Trophoblast cell (in vitro differentiated cells and primary cell): ENCODE measurements at regions not wholly inside any gene's neighbourhood (a gene's known extent, or its start where the extent isn't known, plus 50 kb on each side); places are given as distances from the start of the nearest gene placed in this dataset.
A peak's percentile ranks its signal among the peaks of the same experiment; 100 is the strongest.

ENCODE experiments used
- DNase-seq, 2 donors: peaks; one replicate each; pipeline ENCODE4 v3.0.0-alpha.2; 2016
- H2AFZ ChIP-seq: 2 replicates; pipeline ENCODE4 v1.6.1; 2013; ENCODE audit warnings: low read length, moderate library complexity, mild to moderate bottlenecking; ENCODE audit not compliant: insufficient read depth, poor library complexity
- H2AK5ac ChIP-seq: 2 replicates; pipeline ENCODE4 v1.6.1; 2013; ENCODE audit warnings: mild to moderate bottlenecking, low read length
- H2BK120ac ChIP-seq: 2 replicates; pipeline ENCODE4 v1.6.1; 2013; ENCODE audit warnings: low read length, mild to moderate bottlenecking, moderate library complexity; ENCODE audit not compliant: insufficient read depth, poor library complexity
- H2BK12ac ChIP-seq: 2 replicates; pipeline ENCODE4 v1.6.1; 2013; ENCODE audit warnings: mild to moderate bottlenecking, low read length, moderate library complexity
- H2BK5ac ChIP-seq: 2 replicates; pipeline ENCODE4 v1.6.1; 2013; ENCODE audit warnings: low read length, low read depth, moderate library complexity, mild to moderate bottlenecking; ENCODE audit not compliant: poor library complexity
- H3K14ac ChIP-seq: 2 replicates; pipeline ENCODE4 v1.6.1; 2013; ENCODE audit warnings: mild to moderate bottlenecking, low read length
- H3K18ac ChIP-seq: 2 replicates; pipeline ENCODE4 v1.6.1; 2013; ENCODE audit warnings: mild to moderate bottlenecking, low read length
- H3K23ac ChIP-seq: 2 replicates; pipeline ENCODE4 v1.6.1; 2013; ENCODE audit warnings: low read length
- H3K27ac ChIP-seq: 2 replicates; pipeline ENCODE4 v1.5.1; 2013; ENCODE audit warnings: low read depth, mild to moderate bottlenecking, inconsistent platforms, low read length, moderate library complexity
- H3K27me3 ChIP-seq: 2 replicates; pipeline ENCODE4 v1.6.1; 2013; ENCODE audit warnings: inconsistent platforms, mild to moderate bottlenecking, low read length, moderate library complexity; ENCODE audit not compliant: insufficient read depth
- H3K36me3 ChIP-seq, 2 experiments: 1 replicate in 1 of 2; 2 replicates in 1 of 2; pipeline ENCODE4 v1.6.1; 2013; ENCODE audit warnings: low read length in 2 of 2, mild to moderate bottlenecking in 2 of 2, moderate library complexity in 1 of 2; ENCODE audit not compliant: insufficient read depth in 2 of 2, control insufficient read depth in 1 of 2
- H3K4ac ChIP-seq: 2 replicates; pipeline ENCODE4 v1.6.1; 2013; ENCODE audit warnings: low read depth, mild to moderate bottlenecking, low read length, moderate library complexity
- H3K4me1 ChIP-seq, 2 experiments: 1 replicate in 1 of 2; 2 replicates in 1 of 2; pipeline ENCODE4 v1.6.1; 2013; ENCODE audit warnings: low read length in 2 of 2, mild to moderate bottlenecking in 2 of 2, moderate library complexity in 1 of 2; ENCODE audit not compliant: insufficient read depth in 2 of 2, control insufficient read depth in 1 of 2
- H3K4me2 ChIP-seq: 2 replicates; pipeline ENCODE4 v1.6.1; 2013; ENCODE audit warnings: inconsistent platforms, mild to moderate bottlenecking, low read length, moderate library complexity
- H3K4me3 ChIP-seq: 2 replicates; pipeline ENCODE4 v1.5.1; 2013; ENCODE audit warnings: mild to moderate bottlenecking, low read depth, low read length, inconsistent platforms
- H3K79me1 ChIP-seq: one replicate; pipeline ENCODE4 v1.6.1; 2013; ENCODE audit warnings: low read length
- H3K79me2 ChIP-seq: 2 replicates; pipeline ENCODE4 v1.6.1; 2013; ENCODE audit warnings: low read length, mild to moderate bottlenecking; ENCODE audit not compliant: control insufficient read depth, insufficient read depth, poor library complexity
- H3K9ac ChIP-seq: 2 replicates; pipeline ENCODE4 v1.6.1; 2013; ENCODE audit warnings: mild to moderate bottlenecking, low read length
- H3K9me3 ChIP-seq: 2 replicates; pipeline ENCODE4 v1.6.1; 2013; ENCODE audit warnings: low read depth, mild to moderate bottlenecking, control low read depth, inconsistent platforms, low read length; ENCODE audit not compliant: insufficient read depth
- H4K12ac ChIP-seq: 2 replicates; pipeline ENCODE4 v1.6.1; 2013; ENCODE audit warnings: low read depth, mild to moderate bottlenecking, low read length, moderate library complexity
- H4K8ac ChIP-seq: 2 replicates; pipeline ENCODE4 v1.6.1; 2013; ENCODE audit warnings: low read depth, mild to moderate bottlenecking, low read length, moderate library complexity
- H4K91ac ChIP-seq: one replicate; pipeline ENCODE4 v1.6.1; 2013; ENCODE audit warnings: low read depth, mild to moderate bottlenecking, low read length, moderate library complexity
- WGBS: extraction: QIAGEN DNeasy Blood & Tissue Kit; methylation state at CpG from one replicate; pipeline ENCODE4 v1.1.7; 2013; ENCODE audit warnings: missing lambda C conversion rate; ENCODE audit not compliant: insufficient read length, insufficient coverage; ENCODE audit errors: extremely low coverage; 5-methylcytosine and 5-hydroxymethylcytosine counted together

GRCh38 chr3:159854500-159855124 lies 134.0 kb upstream of the IL12A start:
- Histone ChIP-seq H2BK5ac (peak overlapping the region; percentile 77), H4K8ac (no peak overlapping the region), H4K91ac (no peak overlapping the region), H3K36me3 (no peaks in the 10 kb centered on the region), H3K18ac (no peak overlapping the region), H2AFZ (no peak overlapping the region), H3K4me3 (no peak overlapping the region), H3K27me3 (no peaks in the 10 kb centered on the region), H3K4me1 (peaks cover 22 to 24% of the 10 kb centered on the region in 2 experiments), H3K14ac (no peak overlapping the region), H3K23ac (no peak overlapping the region), H3K9ac (no peak overlapping the region), H3K4me2 (peak overlapping the region; percentile 50), H4K12ac (no peak overlapping the region), H3K27ac (peak overlapping the region; percentile 92), H3K4ac (no peak overlapping the region), H2BK12ac (no peak overlapping the region), H2BK120ac (no peak overlapping the region), H3K9me3 (no peaks in the 10 kb centered on the region), H3K79me1 (peaks cover 28% of the 10 kb centered on the region), H3K79me2 (peaks cover 16% of the 10 kb centered on the region), H2AK5ac (no peak overlapping the region)
- DNase-seq, result peak; percentile 84 to 96
- no CpG with 5 or more reads among the region's 8 CpGs for WGBS

- H3K18ac ChIP-seq, result peak overlapping the region; percentile 92
- peak overlapping the region; percentile 28 for H3K4me2 ChIP-seq
- peak overlapping the region; percentile 99 for H2BK120ac ChIP-seq
- no peaks in the 10 kb centered on the region for H3K27me3 ChIP-seq
- H3K4me1 ChIP-seq, result peaks cover 25 to 27% of the 10 kb centered on the region in 2 experiments
- H2AK5ac ChIP-seq, result peak overlapping the region; percentile 75
- H3K9me3 ChIP-seq, result no peaks in the 10 kb centered on the region
- DNase-seq, result no peak
- peak overlapping the region; percentile 90 for H4K91ac ChIP-seq
- peak overlapping the region; percentile 99 for H2BK5ac ChIP-seq
- H2BK12ac ChIP-seq, result peak overlapping the region; percentile 61
- no peak overlapping the region for H3K9ac ChIP-seq
- H3K14ac ChIP-seq, result peak overlapping the region; percentile 62
- WGBS, result no CpG with 5 or more reads among the region's 5 CpGs
- H3K27ac ChIP-seq, result peak overlapping the region; percentile 87
- peak overlapping the region; percentile 17 for H4K12ac ChIP-seq
- H3K36me3 ChIP-seq, result no peaks in the 10 kb centered on the region
- H3K79me1 ChIP-seq, result peaks cover 31% of the 10 kb centered on the region
- H3K23ac ChIP-seq, result no peak overlapping the region
- peak overlapping the region; percentile 84 for H3K4ac ChIP-seq
- peak overlapping the region; percentile 8 for H2AFZ ChIP-seq
- H4K8ac ChIP-seq, result peak overlapping the region; percentile 43
- H3K4me3 ChIP-seq, result no peak overlapping the region
- H3K79me2 ChIP-seq, result peaks cover 16% of the 10 kb centered on the region
Observed at GRCh38 chr3:159855599-159856346, 132.9 kb upstream of the IL12A start.

GRCh38 chr3:159856590-159857104 lies 132.0 kb upstream of the IL12A start:
- H3K14ac ChIP-seq, result peak overlapping the region; percentile 93
- H3K4me2 ChIP-seq, result peak overlapping the region; percentile 28
- H3K9me3 ChIP-seq, result no peaks in the 10 kb centered on the region
- H4K91ac ChIP-seq, result peak overlapping the region; percentile 92
- H3K4me3 ChIP-seq, result no peak overlapping the region
- peak overlapping the region; percentile 87 for H3K27ac ChIP-seq
- H2AFZ ChIP-seq, result peak overlapping the region; percentile 34
- no peak overlapping the region for H3K23ac ChIP-seq
- H3K27me3 ChIP-seq, result no peaks in the 10 kb centered on the region
- H3K79me2 ChIP-seq, result peaks cover 14% of the 10 kb centered on the region
- H2BK12ac ChIP-seq, result no peak overlapping the region
- no peaks in the 10 kb centered on the region for H3K36me3 ChIP-seq
- no peak overlapping the region for H2AK5ac ChIP-seq
- peak overlapping the region; percentile 90 for H3K18ac ChIP-seq
- DNase-seq, result no peak
- H3K9ac ChIP-seq, result no peak overlapping the region
- H2BK5ac ChIP-seq, result peak overlapping the region; percentile 99
- peak overlapping the region; percentile 65 for H3K4ac ChIP-seq
- H3K79me1 ChIP-seq, result peaks cover 31% of the 10 kb centered on the region
- no peak overlapping the region for H4K12ac ChIP-seq
- peak overlapping the region; percentile 76 for H4K8ac ChIP-seq
- H3K4me1 ChIP-seq, result peaks cover 31 to 33% of the 10 kb centered on the region in 2 experiments
- peak overlapping the region; percentile 99 for H2BK120ac ChIP-seq
- no CpG with 5 or more reads among the region's 13 CpGs for WGBS

- peaks cover 29% of the 10 kb centered on the region for H3K79me1 ChIP-seq
- H2BK120ac ChIP-seq, result peak overlapping the region; percentile 79
- H3K4me3 ChIP-seq, result no peak overlapping the region
- no peak overlapping the region for H3K4me2 ChIP-seq
- H3K14ac ChIP-seq, result peak overlapping the region; percentile 75
- peaks cover 13% of the 10 kb centered on the region for H3K79me2 ChIP-seq
- no peaks in the 10 kb centered on the region for H3K36me3 ChIP-seq
- no peak overlapping the region for H2AFZ ChIP-seq
- H2AK5ac ChIP-seq, result peak overlapping the region; percentile 90
- H2BK12ac ChIP-seq, result peak overlapping the region; percentile 96
- peak overlapping the region; percentile 67 for H4K8ac ChIP-seq
- no peak overlapping the region for H3K9ac ChIP-seq
- WGBS, result no CpG with 5 or more reads among the region's 2 CpGs
- DNase-seq, result no peak
- no peak overlapping the region for H3K23ac ChIP-seq
- peak overlapping the region; percentile 79 for H4K91ac ChIP-seq
- peak overlapping the region; percentile 75 for H2BK5ac ChIP-seq
- H3K4ac ChIP-seq, result peak overlapping the region; percentile 96
- no peaks in the 10 kb centered on the region for H3K27me3 ChIP-seq
- no peak overlapping the region for H4K12ac ChIP-seq
- peaks cover 27 to 32% of the 10 kb centered on the region in 2 experiments for H3K4me1 ChIP-seq
- H3K9me3 ChIP-seq, result no peaks in the 10 kb centered on the region
- H3K27ac ChIP-seq, result no peak overlapping the region
- H3K18ac ChIP-seq, result peak overlapping the region; percentile 93
Observed at GRCh38 chr3:159857840-159858239, 130.8 kb upstream of the IL12A start.
